ENCODE measurements at regions not wholly inside any gene's neighbourhood (a gene's known extent, or its start where the extent isn't known, plus 50 kb on each side); places are given as distances from the start of the nearest gene placed in this dataset.

- H3K4me3 ChIP-seq (ENCODE audit: low read depth in 1 of 2, low read length in 2 of 2) = no peak overlapping the region
- TF ChIP-seq EZH2 (IDR thresholded peaks at IDR 0.05; ENCODE audit: borderline replicate concordance, low read depth, low read length, severe bottlenecking) (no peak), CTCF (IDR thresholded peaks at IDR 0.05; ENCODE audit: borderline replicate concordance, extremely low read depth, low read length, poor library complexity, severe bottlenecking) (no peak)
- no peak for ATAC-seq (ENCODE audit: insufficient read depth, low read depth)
Observed at GRCh38 chr10:128802062-128802461, 665.0 kb upstream of the MGMT start.

GRCh38 chr10:128803790-128804189 lies 663.3 kb upstream of the MGMT start:
- no peak overlapping the region for H3K4me2 ChIP-seq (ENCODE audit: insufficient read depth, low read length)
- no peak overlapping the region for H3K9ac ChIP-seq (ENCODE audit: low read depth, low read length)
- H3K4me3 ChIP-seq (ENCODE audit: low read depth in 1 of 2, low read length in 2 of 2) = no peak overlapping the region
- TF ChIP-seq EZH2 (IDR thresholded peaks at IDR 0.05; ENCODE audit: borderline replicate concordance, low read depth, low read length, severe bottlenecking) (no peak), CTCF (IDR thresholded peaks at IDR 0.05; ENCODE audit: borderline replicate concordance, extremely low read depth, low read length, poor library complexity, severe bottlenecking) (no peak)
- no peak overlapping the region for H2AFZ ChIP-seq (ENCODE audit: low read depth, low read length)
- ATAC-seq (ENCODE audit: insufficient read depth, low read depth) (no peak), DNase-seq (no peak)
- H3K4me1 ChIP-seq (ENCODE audit: insufficient read depth, low read length) = no peaks in the 10 kb centered on the region
- no peaks in the 10 kb centered on the region for H3K9me3 ChIP-seq (ENCODE audit: insufficient read depth, low read length, severe bottlenecking)
- H3K36me3 ChIP-seq (ENCODE audit: insufficient read depth, low read length) = no peaks in the 10 kb centered on the region
- H4K20me1 ChIP-seq (ENCODE audit: insufficient read depth, low read length) = no peaks in the 10 kb centered on the region
- H3K27me3 ChIP-seq (ENCODE audit: insufficient read depth, low read length, poor library complexity) = no peaks in the 10 kb centered on the region
- H3K79me2 ChIP-seq (ENCODE audit: insufficient read depth, low read length) = no peaks in the 10 kb centered on the region
- H3K27ac ChIP-seq (ENCODE audit: low read length) = no peak overlapping the region

More at GRCh38 chr10:128802062-128802461, 665.0 kb upstream of the MGMT start:
- no peaks in the 10 kb centered on the region for H3K36me3 ChIP-seq (ENCODE audit: insufficient read depth, low read length)
- H3K4me1 ChIP-seq (ENCODE audit: insufficient read depth, low read length) = no peaks in the 10 kb centered on the region
- H3K4me2 ChIP-seq (ENCODE audit: insufficient read depth, low read length) = no peak overlapping the region
- H2AFZ ChIP-seq (ENCODE audit: low read depth, low read length) = no peak overlapping the region
- no peak for DNase-seq
- no peaks in the 10 kb centered on the region for H4K20me1 ChIP-seq (ENCODE audit: insufficient read depth, low read length)
- no peaks in the 10 kb centered on the region for H3K79me2 ChIP-seq (ENCODE audit: insufficient read depth, low read length)
- H3K27me3 ChIP-seq (ENCODE audit: insufficient read depth, low read length, poor library complexity) = no peaks in the 10 kb centered on the region
- no peak overlapping the region for H3K9ac ChIP-seq (ENCODE audit: low read depth, low read length)
- H3K27ac ChIP-seq (ENCODE audit: low read length) = no peak overlapping the region
- no peaks in the 10 kb centered on the region for H3K9me3 ChIP-seq (ENCODE audit: insufficient read depth, low read length, severe bottlenecking)

GRCh38 chr10:128804411-128804810 lies 662.6 kb upstream of the MGMT start:
- ATAC-seq (ENCODE audit: insufficient read depth, low read depth) (no peak), DNase-seq (no peak)
- Histone ChIP-seq H3K79me2 (ENCODE audit: insufficient read depth, low read length) (no peaks in the 10 kb centered on the region), H3K36me3 (ENCODE audit: insufficient read depth, low read length) (no peaks in the 10 kb centered on the region), H3K9ac (ENCODE audit: low read depth, low read length) (no peak overlapping the region), H3K4me2 (ENCODE audit: insufficient read depth, low read length) (no peak overlapping the region), H2AFZ (ENCODE audit: low read depth, low read length) (no peak overlapping the region), H3K4me3 (ENCODE audit: low read depth in 1 of 2, low read length in 2 of 2) (no peak overlapping the region), H3K27ac (ENCODE audit: low read length) (no peak overlapping the region), H3K4me1 (ENCODE audit: insufficient read depth, low read length) (no peaks in the 10 kb centered on the region), H3K27me3 (ENCODE audit: insufficient read depth, low read length, poor library complexity) (no peaks in the 10 kb centered on the region), H3K9me3 (ENCODE audit: insufficient read depth, low read length, severe bottlenecking) (no peaks in the 10 kb centered on the region), H4K20me1 (ENCODE audit: insufficient read depth, low read length) (no peaks in the 10 kb centered on the region)
- TF ChIP-seq EZH2 (IDR thresholded peaks at IDR 0.05; ENCODE audit: borderline replicate concordance, low read depth, low read length, severe bottlenecking) (no peak), CTCF (IDR thresholded peaks at IDR 0.05; ENCODE audit: borderline replicate concordance, extremely low read depth, low read length, poor library complexity, severe bottlenecking) (no peak)

- ATAC-seq (ENCODE audit: insufficient read depth, low read depth) (no peak), DNase-seq (no peak)
- Histone ChIP-seq H3K9ac (ENCODE audit: low read depth, low read length) (no peak overlapping the region), H3K4me3 (ENCODE audit: low read depth in 1 of 2, low read length in 2 of 2) (no peak overlapping the region), H2AFZ (ENCODE audit: low read depth, low read length) (no peak overlapping the region), H3K27me3 (ENCODE audit: insufficient read depth, low read length, poor library complexity) (no peaks in the 10 kb centered on the region), H3K27ac (ENCODE audit: low read length) (no peak overlapping the region), H4K20me1 (ENCODE audit: insufficient read depth, low read length) (no peaks in the 10 kb centered on the region), H3K36me3 (ENCODE audit: insufficient read depth, low read length) (no peaks in the 10 kb centered on the region), H3K4me2 (ENCODE audit: insufficient read depth, low read length) (no peak overlapping the region), H3K9me3 (ENCODE audit: insufficient read depth, low read length, severe bottlenecking) (no peaks in the 10 kb centered on the region), H3K4me1 (ENCODE audit: insufficient read depth, low read length) (no peaks in the 10 kb centered on the region), H3K79me2 (ENCODE audit: insufficient read depth, low read length) (no peaks in the 10 kb centered on the region)
- no peak for TF ChIP-seq EZH2 (IDR thresholded peaks at IDR 0.05; ENCODE audit: borderline replicate concordance, low read depth, low read length, severe bottlenecking)
Observed at GRCh38 chr10:128808921-128809440, 658.1 kb upstream of the MGMT start.
